Lower leg skin (tissue), 3 donors: ENCODE measurements at regions not wholly inside any gene's neighbourhood (a gene's known extent, or its start where the extent isn't known, plus 50 kb on each side); places are given as distances from the start of the nearest gene placed in this dataset.

Experiments
- POLR2A ChIP-seq, 2 donors: fragments of 450-650 bp; IDR thresholded peaks; one replicate each; pipeline ENCODE4 v1.6.1; 2016 to 2017; ENCODE audit warnings: antibody characterized with exemption in 2 of 2, mild to moderate bottlenecking in 1 of 2, moderate library complexity in 1 of 2
- TF ChIP-seq, protein P1 (sequence below), 3 donors: fragments of 450-650 bp; IDR thresholded peaks; one replicate each; pipeline ENCODE4 v1.5.1; 2016; ENCODE audit warnings: antibody characterized with exemption in 3 of 3, mild to moderate bottlenecking in 3 of 3, moderate library complexity in 2 of 3

DNA sequence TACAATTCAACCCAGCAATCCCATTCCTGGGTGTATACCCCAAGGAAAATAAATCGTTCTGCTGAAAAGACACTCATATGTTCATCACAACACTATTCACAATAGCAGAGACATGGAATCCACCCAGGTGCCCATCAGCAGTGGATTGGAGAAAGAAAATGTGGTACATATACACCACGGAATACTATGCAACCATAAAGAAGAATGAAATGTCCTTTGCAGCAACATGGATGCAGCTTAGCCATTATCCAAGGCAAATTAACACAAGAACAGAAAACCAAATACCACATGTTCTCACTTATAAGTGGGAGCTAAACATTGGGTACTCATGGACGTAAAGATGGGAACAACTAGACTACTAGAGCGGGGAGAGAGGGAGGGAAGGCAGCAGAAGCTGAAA lies 207.8 kb downstream of the GATA3 start:
- TF ChIP-seq, protein P1, sequence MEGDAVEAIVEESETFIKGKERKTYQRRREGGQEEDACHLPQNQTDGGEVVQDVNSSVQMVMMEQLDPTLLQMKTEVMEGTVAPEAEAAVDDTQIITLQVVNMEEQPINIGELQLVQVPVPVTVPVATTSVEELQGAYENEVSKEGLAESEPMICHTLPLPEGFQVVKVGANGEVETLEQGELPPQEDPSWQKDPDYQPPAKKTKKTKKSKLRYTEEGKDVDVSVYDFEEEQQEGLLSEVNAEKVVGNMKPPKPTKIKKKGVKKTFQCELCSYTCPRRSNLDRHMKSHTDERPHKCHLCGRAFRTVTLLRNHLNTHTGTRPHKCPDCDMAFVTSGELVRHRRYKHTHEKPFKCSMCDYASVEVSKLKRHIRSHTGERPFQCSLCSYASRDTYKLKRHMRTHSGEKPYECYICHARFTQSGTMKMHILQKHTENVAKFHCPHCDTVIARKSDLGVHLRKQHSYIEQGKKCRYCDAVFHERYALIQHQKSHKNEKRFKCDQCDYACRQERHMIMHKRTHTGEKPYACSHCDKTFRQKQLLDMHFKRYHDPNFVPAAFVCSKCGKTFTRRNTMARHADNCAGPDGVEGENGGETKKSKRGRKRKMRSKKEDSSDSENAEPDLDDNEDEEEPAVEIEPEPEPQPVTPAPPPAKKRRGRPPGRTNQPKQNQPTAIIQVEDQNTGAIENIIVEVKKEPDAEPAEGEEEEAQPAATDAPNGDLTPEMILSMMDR (IDR thresholded peaks at IDR 0.05), result no peak
- no peak for TF ChIP-seq POLR2A (IDR thresholded peaks at IDR 0.05)
